HG03378 (cell line): ENCODE measurements at regions not wholly inside any gene's neighbourhood (a gene's known extent, or its start where the extent isn't known, plus 50 kb on each side); places are given as distances from the start of the nearest gene placed in this dataset.
A peak's percentile ranks its signal among the peaks of the same experiment; 100 is the strongest.

Experiments
- ATAC-seq: cut with Tn5 transposase; IDR thresholded peaks from one replicate; pipeline ENCODE4 v1.9.1; 2021; ENCODE audit warnings: mild to moderate bottlenecking, moderate library complexity; ENCODE audit not compliant: unreplicated experiment

DNA sequence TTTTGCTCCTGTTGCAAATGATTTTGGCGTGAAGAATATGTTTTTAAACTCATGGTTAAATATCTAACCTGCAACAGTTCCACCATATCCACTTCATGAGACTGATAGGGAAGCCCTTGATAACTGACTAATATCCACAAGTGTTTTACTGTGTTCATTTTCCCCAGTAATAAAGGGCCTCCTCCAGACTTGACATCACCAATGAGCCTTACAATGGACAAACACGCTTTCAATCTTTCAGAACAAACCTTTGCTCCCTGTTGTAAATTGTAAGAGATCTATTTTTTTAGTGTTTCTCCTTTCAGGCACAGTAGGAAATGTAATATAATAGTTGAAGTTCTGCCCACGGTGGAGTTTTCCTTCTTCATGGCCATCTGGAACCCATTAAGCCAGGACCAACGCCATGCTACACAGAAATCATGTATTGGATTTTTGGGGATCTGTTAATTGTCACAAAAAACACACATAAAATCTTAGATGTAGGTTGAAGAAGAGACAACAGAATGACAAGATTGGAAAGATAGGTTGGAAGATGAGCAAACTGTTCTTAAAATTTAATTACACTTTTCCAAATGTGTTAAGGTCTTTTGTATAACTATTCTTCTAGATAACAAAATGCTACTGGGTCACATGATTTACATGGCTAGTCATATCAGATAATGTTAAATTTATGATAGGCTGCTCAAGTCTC, 1030.1 kb downstream of the FSTL5 start:
- no peak for ATAC-seq

DNA sequence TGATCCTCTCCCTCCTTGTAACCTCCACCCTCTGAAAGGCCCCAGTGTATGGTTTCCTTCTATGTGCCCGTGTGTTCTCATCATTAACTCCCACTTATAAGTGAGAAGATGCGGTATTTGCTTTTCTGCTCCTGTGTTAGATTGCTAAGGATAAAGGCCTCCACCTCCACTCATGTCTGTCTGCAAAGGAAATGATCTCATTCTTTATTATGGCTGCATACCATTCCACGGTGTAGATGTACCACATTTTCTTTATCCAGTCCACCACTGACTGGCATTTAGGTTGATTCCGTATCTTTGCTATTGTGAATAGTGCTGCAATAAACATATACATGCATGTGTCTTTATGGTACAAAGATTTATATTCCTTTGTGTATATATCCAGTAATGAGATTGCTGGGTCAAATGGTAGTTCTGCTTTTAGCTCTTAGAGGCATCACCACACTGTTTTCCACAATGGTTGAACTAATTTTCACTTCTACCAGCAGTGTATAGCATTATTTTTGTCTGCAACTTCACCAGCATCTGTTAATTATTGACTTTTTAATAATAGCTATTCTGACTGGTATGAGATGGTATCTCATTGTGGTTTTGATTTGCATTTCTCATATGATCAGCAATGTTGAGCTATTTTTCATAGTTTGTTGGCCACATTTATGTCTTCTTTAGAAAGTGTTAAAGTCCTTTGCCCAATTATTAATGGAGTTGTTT, 1030.9 kb downstream of the FSTL5 start:
- peak; percentile 95 for ATAC-seq

DNA sequence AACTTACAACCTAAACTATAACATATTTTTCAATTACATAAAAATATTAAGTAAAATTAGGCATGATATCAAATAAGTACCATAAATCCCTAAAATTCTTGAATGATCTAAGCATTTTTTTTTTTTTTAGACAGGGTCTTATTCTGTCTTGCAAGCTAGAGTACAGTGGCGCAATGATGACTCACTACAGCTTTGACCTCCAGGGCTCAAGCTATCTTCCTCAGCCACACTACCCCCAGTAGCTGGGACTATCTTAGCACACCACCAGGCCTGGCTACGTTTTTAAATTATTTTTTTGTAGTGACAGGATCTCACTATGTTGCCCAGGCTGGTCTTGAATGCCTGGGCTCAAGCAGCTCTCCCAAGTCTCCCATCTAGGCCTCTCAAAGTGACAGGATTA, 1042.3 kb downstream of the FSTL5 start:
- ATAC-seq: no peak

DNA sequence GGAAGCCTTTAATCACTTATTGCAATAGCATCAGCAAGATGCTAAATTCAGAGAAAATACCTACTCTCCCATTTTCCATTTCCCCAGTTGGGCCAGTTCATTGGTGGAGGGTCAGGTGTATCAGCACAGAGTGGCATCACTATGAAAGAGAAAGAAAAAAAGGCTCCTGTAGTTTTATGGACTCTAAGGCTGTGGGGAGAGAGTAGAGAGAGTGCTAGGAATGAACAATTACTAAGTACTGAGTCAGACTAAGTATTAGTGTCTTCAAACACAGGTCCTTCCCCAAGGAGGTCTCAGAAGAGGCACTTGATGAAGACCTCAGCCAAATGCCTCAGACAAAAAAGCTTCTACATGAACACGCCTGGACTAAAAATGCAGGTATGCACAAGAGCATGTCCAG, 1061.9 kb downstream of the FSTL5 start:
- no peak for ATAC-seq

DNA sequence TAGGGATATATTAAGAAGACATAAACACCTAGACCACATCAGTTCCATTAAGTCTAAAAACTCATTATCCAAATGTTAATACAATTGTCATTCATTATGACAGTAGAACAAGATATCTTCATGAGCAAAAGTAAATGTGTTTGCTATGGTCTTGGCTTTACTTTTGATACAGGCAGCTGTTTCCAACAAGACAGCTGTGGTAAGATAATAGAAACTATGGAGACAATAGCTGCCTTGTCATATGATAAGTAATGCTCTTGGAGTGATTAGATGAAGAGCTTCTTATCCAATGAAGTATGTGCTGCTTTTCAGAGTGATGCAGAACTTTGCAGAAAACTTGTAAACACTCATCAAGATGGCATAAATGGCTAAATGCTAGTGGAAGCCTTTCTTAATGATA, 1066.0 kb downstream of the FSTL5 start:
- no peak for ATAC-seq

DNA sequence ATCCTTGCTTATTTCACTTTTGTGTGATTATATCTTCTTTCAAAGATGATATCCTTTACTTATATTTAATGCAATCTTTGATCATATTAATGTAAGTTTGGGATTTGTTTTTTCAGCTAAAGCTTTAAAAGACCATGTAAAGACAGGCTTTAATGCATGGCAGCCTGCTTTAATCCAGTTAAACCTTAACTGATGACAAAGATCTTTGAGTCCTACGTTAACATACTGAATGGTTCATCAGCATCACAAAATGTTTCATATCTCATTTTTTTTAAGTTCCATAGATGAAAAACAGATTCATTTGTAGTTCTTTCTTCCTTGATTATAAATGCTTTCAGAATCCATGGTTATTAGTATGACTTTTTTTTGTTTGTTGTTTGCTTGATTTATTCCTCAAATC, 1102.8 kb downstream of the FSTL5 start:
- ATAC-seq: no peak
